ENCODE measurements at regions not wholly inside any gene's neighbourhood (a gene's known extent, or its start where the extent isn't known, plus 50 kb on each side); places are given as distances from the start of the nearest gene placed in this dataset.

DNA sequence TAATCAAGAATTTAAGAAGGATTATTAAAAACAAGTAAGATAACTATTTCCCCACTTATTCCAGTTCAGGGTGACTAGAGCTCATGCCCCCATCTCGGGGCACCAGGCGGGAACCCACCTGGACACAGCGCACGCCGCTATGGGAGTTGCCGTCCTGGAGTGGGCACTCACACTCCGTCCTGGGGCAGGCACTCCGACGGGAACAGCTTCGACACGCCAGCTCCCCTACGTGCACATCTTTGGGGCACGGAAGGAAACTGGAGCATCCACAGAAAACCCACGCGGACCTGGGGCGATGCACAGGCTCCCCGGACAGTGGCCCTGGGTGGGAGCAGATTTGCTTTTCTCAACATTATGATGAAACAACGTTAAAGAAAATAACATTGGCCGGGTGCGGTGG is 52.0 kb upstream of the GATA5 start:
- in situ Hi-C loops (cut with MboI; ENCODE audit: low sequenced_read_pairs), result no loop called here
- Histone ChIP-seq H3K4me3 (no peak overlapping the region), H3K36me3 (replicated peaks) (no peaks in the 10 kb centered on the region), H3K27me3 (ENCODE audit: low read depth) (no peaks in the 10 kb centered on the region; the same call in 1 of the 2 replicates), H3K9me3 (no peaks in the 10 kb centered on the region), H3K4me1 (no peaks in the 10 kb centered on the region)
- DNase-seq (ENCODE audit: low spot score in 2 of 2), result no peak

DNA sequence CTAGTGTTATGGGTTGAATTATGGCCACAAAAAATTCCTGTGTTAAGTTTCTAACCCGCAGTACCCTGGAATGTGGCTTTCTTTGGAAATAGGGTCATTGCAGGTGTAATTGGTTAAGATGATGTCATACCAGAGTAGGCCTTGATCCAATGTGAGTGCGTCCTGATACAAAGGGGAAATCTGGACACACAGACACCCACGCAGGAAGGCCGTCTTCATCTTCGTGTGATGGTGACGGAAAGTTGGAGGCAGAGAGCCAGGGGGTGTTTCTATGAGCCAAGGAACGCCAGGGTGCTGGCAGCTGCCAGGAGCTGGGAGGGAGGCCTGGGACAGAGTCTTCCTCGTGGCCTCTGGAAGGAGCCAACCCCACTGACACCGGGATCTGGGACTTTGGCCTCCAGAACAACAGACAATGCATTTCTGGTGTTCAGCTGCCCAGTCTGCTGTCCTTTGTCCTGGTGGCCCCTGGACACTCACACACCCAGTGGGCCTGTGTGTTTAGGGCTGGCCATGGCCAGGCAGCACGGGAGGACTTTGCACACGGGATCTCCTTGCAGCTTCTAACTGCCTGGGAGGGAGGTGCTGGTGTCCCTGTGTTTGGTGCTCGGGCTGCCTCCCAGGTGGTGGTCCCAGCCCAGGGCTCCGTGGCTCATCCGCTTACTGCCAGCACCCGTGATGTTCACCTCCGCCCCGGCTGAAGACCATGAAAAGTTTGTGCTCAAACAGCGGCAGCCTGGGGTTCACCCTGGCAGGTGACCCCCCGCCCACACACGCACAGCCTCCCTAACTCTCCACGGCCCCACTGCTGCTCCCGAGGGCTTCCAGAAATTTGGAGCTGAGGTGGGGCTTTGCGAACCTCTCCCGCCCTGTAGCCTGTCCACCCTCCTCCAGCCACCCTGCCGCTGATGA is 53.4 kb upstream of the GATA5 start:
- no peak overlapping the region for H3K4me3 ChIP-seq
- H3K36me3 ChIP-seq (replicated peaks), result no peaks in the 10 kb centered on the region
- no peak for DNase-seq (ENCODE audit: low spot score in 2 of 2)
- in situ Hi-C loops (cut with MboI; ENCODE audit: low sequenced_read_pairs), result no loop called here
- H3K27me3 ChIP-seq (ENCODE audit: low read depth), result no peaks in the 10 kb centered on the region; the same call in 1 of the 2 replicates
- no peaks in the 10 kb centered on the region for H3K9me3 ChIP-seq
- no peaks in the 10 kb centered on the region for H3K4me1 ChIP-seq

DNA sequence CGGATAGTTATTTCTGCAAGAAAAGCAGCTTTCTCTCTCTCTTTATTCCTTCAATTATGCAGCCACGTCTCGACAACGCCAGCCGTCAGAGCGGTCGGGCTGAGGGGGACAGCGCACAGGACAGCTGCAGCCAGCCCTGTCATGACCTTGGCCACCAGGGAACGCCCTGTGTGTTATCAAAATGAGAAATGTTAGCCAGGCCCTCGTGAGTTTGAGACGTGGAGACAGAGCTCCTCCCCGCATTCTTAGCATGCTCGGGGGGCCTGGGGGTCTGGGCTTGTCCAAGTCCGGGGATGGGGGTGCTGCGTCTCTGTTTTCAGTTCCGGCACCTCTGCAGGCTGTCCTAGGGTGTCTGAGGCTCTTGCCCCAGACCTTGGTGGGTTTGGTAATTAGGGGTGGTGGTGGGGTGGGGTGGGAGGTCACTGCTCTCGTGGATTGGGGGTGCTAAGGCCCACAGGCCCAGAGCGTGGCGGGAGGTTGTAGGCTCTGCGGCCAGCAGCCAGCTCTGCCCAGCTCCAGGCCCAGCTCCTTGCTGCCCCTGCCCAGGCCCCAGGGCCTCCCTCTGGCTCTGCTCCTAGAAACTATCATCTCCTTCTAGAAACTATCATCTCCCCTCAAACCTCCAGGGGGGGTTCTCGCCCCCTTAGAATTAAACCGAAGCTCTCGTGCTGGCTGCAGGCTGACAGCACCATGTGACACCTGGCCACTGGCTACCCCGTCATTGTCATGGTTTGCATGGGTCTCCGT is 54.3 kb upstream of the GATA5 start:
- Histone ChIP-seq H3K36me3 (replicated peaks) (no peaks in the 10 kb centered on the region), H3K4me1 (no peaks in the 10 kb centered on the region), H3K9me3 (no peaks in the 10 kb centered on the region), H3K27me3 (ENCODE audit: low read depth) (no peaks in the 10 kb centered on the region), H3K4me3 (no peak overlapping the region)
- in situ Hi-C loops (cut with MboI; ENCODE audit: low sequenced_read_pairs), result no loop called here
- no peak for DNase-seq (ENCODE audit: low spot score in 2 of 2)

DNA sequence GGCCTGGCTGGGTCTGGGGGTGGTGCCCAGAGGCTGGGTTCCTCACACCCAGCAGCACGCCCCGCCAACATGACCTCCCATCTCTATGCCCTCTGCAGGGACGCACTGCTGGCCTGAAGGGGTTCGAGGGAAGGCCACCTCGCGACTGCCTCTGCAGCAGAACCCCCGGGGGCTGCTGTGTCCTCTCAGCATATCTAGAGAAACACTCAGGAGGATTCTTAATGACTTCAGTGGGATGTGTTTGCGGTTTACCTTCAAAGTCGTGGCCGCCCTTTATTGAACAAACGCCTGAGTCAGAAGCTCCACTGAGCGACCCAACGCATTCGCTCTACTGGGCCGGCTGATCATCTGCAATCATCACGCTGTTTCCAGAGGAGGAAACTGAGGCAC is 54.8 kb upstream of the GATA5 start:
- Histone ChIP-seq H3K27me3 (ENCODE audit: low read depth) (no peaks in the 10 kb centered on the region), H3K9me3 (no peaks in the 10 kb centered on the region), H3K4me1 (no peaks in the 10 kb centered on the region), H3K4me3 (no peak overlapping the region), H3K36me3 (replicated peaks) (no peaks in the 10 kb centered on the region)
- DNase-seq (ENCODE audit: low spot score in 2 of 2), result no peak
- in situ Hi-C loops (cut with MboI; ENCODE audit: low sequenced_read_pairs), result no loop called here

DNA sequence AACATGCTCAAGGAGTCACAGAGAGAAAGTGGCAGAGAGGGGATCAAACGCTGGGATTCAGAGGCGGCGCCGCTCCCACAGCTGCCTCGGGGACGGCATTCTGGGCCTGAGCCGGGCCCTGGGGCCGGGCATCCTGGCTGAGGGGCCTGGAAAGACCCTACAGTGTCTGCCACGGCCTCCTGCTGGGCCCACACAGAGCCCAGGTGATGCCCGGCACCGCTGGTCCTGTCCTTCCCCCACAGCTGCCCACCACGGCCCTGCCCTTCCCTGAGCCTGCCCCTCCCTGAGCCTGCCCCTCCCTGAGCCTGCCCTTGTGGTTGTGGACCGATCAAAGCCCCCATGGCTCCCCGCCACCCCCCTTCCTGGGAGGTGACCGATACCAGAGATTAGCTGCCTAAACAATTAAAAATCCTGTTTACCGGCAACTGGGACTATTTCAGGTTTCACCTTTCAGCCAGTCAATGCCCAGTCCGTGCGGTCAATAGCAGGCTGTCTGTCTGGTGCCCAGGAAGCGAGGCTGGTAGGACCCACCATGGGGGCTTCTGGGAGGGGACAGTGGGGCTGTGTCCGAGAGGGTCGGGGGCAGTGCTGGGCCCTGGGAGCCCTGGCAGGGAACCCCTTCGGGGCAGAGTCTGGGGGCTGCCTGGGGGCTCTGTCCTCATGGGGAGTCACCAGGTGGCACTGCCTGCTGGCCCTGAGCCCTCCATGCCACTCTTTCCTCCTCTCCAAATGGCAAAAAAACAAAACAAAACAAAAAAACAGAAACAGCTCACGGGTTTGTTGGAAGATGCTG is 55.4 kb upstream of the GATA5 start:
- Histone ChIP-seq H3K27me3 (ENCODE audit: low read depth) (no peaks in the 10 kb centered on the region), H3K4me1 (no peaks in the 10 kb centered on the region), H3K4me3 (no peak overlapping the region), H3K36me3 (replicated peaks) (no peaks in the 10 kb centered on the region), H3K9me3 (no peaks in the 10 kb centered on the region)
- no peak for DNase-seq (ENCODE audit: low spot score in 2 of 2)
- in situ Hi-C loops (cut with MboI; ENCODE audit: low sequenced_read_pairs), result no loop called here

DNA sequence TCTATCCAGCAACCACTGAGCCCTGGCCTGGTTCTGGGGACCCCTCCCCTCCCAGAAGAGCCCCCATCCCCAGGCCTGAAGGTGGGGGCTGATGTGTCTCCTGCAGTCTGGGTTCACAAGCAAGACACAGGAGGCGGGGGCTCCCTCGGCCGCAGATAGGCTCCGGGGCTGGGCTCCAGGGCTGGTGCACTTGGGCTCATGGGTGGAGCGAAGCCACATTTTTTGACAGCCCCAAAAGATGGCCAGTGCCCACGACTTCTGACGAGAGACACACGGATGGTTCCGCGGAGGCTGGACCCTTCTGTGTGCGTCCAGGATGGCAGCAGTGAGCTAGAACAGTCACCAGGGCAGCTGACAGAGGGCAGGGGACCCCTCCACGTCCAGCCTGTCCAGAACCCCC is 57.1 kb upstream of the GATA5 start:
- in situ Hi-C loops (cut with MboI; ENCODE audit: low sequenced_read_pairs), result no loop called here
- Histone ChIP-seq H3K4me3 (no peak overlapping the region), H3K27me3 (ENCODE audit: low read depth) (no peaks in the 10 kb centered on the region), H3K9me3 (no peaks in the 10 kb centered on the region), H3K4me1 (no peaks in the 10 kb centered on the region), H3K36me3 (replicated peaks) (no peaks in the 10 kb centered on the region)
- DNase-seq (ENCODE audit: low spot score in 2 of 2), result no peak

DNA sequence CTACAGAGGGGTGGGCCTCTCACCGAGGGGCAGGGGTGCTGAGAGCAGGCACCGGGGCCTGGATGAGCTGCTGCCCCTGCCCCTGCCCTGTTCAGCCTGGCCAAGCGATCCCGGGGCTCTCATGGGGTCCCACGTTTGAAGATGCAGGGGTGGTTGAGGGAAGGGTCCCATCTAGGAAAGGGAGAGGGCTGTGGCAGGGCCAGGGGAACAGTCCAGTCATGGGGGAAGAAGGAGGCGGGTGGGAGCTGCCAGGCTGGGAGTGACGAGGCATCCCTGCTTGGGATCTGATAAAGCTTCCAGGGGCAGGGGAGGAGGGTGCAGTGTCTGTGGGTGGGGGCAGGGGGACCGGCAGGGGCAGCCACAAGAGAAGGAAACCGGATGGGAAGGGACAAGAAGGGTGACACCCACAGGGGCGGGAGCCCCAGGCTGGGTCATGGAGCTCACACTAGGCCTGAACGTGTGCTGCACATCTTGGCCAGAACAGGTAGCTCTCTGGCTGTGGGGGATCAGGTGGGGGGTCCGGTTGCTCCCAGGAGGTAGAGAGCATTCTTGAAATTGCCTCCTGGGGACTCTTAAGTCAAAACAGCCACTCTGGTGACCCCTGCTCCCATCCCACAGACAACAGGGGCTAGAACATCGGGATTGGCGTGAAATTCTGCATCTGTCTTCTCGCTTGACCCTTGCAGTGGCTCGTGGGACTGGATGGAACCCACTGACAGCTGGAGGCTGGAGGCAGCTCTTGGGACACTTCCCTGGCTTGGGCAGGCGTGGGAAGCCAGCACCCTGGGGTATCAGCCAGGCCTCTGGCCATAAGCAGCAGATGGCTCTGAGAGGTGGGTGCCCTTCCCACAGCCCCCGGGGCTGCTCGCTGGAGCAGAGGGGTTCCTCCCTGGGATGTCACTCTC is 58.0 kb upstream of the GATA5 start:
- Histone ChIP-seq H3K9me3 (no peaks in the 10 kb centered on the region), H3K4me3 (no peak overlapping the region), H3K4me1 (no peaks in the 10 kb centered on the region), H3K27me3 (ENCODE audit: low read depth) (no peaks in the 10 kb centered on the region), H3K36me3 (replicated peaks) (no peaks in the 10 kb centered on the region)
- in situ Hi-C loops (cut with MboI; ENCODE audit: low sequenced_read_pairs), result no loop called here
- no peak for DNase-seq (ENCODE audit: low spot score in 2 of 2)

DNA sequence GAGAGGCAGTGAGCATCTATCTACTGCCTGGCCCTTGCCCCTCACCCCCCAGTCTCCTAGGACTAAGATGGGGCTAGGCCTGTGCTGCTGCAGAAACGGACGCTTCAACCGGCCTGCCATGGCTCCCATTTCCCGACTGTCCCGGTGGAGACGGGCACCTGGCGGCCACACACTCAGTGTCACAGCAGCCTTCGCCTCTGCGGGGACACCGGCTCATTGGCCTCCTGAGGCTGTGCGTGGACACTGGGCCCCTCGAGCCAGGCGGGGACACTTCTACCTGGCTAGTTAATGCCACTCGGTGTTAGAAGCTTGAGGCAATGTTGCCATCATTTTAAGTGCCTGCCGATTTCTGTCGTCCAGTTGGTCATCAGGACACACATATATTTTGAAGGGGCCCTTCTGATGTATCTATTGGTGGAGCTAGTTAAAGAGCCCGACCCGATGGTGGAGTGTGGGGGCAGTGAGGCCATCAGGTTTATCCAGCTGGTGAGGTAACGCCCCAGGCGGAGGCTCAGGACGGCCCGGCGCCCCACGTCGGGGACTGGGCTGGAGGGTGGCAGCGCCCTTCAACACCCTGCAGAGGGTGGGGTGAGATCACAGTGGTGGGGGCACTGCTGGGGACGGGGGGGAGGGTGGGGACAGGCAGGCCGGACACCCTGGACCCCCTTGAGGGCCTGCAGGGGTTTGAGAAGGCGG is 58.9 kb upstream of the GATA5 start:
- Histone ChIP-seq H3K36me3 (replicated peaks) (no peaks in the 10 kb centered on the region), H3K27me3 (ENCODE audit: low read depth) (no peaks in the 10 kb centered on the region), H3K4me3 (no peak overlapping the region), H3K4me1 (no peaks in the 10 kb centered on the region), H3K9me3 (no peaks in the 10 kb centered on the region)
- in situ Hi-C loops (cut with MboI; ENCODE audit: low sequenced_read_pairs), result no loop called here
- no peak for DNase-seq (ENCODE audit: low spot score in 2 of 2)

DNA sequence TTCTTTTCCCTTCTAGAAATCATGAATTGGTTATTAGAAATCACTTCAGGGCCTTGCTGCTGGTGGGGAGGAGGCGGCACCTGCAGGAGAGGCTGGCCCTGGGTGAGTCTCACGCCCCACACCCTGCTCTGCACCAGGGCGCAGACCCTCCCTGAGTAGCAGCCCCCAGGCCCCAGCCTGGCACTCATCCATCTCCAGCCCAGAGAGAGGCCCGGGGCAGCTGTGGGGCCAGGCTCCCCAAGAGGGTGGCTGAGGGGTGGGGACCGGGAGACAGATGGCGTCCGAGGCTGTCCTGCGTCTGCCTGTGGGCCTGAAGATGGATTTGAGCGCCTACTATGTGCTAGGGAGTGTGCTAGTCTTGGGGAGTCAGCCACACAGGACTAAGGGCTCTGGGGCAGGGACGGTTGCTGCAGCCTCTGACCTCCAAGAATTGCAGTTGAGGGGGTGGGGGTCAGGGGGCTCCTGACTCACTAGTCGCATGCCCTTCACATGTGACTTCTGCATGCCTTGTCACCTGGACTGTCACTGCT is 59.6 kb upstream of the GATA5 start:
- DNase-seq (ENCODE audit: low spot score in 2 of 2), result no peak
- H3K9me3 ChIP-seq, result no peaks in the 10 kb centered on the region
- H3K36me3 ChIP-seq (replicated peaks), result no peaks in the 10 kb centered on the region
- H3K4me3 ChIP-seq, result no peak overlapping the region
- H3K27me3 ChIP-seq (ENCODE audit: low read depth), result no peaks in the 10 kb centered on the region; the same call in 1 of the 2 replicates
- H3K4me1 ChIP-seq, result no peaks in the 10 kb centered on the region
- in situ Hi-C loops (cut with MboI; ENCODE audit: low sequenced_read_pairs), result no loop called here

DNA sequence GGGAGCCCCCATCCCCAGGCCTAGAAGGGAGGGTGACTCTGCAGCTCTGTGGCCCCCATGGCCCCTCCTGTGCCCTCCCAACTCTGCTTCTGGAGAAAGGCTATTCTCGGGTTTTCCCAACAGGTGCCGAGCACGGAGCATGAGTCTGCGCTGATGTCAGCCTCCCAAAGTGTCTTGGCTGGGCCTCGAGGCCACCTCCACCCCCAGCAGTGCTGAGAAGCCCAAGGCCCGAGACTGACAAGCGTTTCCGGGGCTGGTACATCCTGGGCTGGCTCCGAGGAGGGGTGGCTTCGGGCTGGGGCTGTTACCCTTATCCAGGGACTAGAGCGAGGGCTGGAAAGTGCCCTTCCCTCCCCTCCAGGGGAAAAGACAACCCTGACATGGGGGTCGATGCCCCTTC is 60.2 kb upstream of the GATA5 start:
- DNase-seq (ENCODE audit: low spot score in 2 of 2), result no peak
- no peaks in the 10 kb centered on the region; the same call in 1 of the 2 replicates for H3K27me3 ChIP-seq (ENCODE audit: low read depth)
- H3K9me3 ChIP-seq, result no peaks in the 10 kb centered on the region
- in situ Hi-C loops (cut with MboI; ENCODE audit: low sequenced_read_pairs), result no loop called here
- H3K4me1 ChIP-seq, result no peaks in the 10 kb centered on the region
- no peaks in the 10 kb centered on the region for H3K36me3 ChIP-seq (replicated peaks)
- H3K4me3 ChIP-seq, result no peak overlapping the region

DNA sequence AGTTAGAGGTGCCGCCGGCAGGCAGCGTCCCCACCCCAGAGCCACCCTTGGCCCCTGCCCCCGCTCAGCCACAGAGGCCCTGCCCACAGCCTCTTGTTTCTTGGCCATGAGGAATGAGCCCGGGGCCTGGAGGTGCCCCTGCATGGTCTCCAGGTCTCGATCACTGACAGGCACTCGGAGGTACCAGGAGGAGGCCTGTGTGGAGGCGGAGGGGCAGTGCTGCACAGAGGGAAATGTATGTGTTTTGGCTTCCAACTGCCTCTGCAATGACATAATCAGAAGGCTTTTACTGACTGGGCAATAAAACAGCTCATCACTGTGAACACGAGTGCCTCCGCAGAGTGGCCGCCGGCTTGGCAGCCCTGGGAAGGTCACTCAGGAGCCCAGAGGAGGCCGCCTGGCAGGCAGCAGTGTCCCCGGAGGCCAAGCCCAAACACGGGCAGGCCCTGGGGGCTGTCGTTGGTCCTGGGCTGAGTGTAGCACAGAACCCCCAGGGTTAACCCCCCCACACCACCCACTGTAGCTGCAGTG is 61.1 kb upstream of the GATA5 start:
- Histone ChIP-seq H3K36me3 (replicated peaks) (no peaks in the 10 kb centered on the region), H3K9me3 (no peaks in the 10 kb centered on the region), H3K27me3 (ENCODE audit: low read depth) (no peaks in the 10 kb centered on the region; the same call in 1 of the 2 replicates), H3K4me3 (no peak overlapping the region), H3K4me1 (no peaks in the 10 kb centered on the region)
- in situ Hi-C loops (cut with MboI; ENCODE audit: low sequenced_read_pairs), result no loop called here
- no peak for DNase-seq (ENCODE audit: low spot score in 2 of 2)

DNA sequence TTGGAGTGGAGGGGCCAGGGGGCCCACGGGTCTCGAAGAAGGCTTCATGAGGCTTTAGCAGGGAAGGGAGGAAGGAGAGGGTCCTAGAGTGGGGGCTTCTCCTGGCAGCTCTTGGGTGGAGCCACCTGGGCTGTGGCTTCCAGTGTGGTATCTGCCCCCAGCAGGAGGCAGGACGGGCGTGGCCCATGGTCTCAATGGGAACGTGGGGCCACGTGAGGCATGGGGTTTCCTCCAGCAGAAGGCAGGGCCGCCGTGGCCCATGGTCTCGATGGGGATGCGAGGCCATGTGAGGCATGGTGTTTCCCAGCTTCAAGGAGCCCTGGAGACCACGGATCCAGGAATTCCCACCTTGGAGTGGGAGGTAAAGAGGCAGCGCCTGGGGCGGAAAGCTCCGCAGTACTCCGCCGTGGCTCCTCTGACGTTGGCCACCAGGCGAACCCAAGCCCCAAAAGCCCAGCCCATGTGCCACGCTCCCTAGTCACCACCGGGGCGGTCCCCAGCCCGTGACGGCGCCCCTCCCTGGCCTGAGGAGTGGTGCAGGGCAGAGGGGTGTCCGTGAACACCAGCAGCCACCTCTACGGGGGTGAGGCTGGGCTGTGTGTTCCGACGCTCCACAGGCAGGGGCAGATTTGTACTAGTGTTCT is 62.0 kb upstream of the GATA5 start:
- in situ Hi-C loops (cut with MboI; ENCODE audit: low sequenced_read_pairs), result no loop called here
- Histone ChIP-seq H3K27me3 (ENCODE audit: low read depth) (no peaks in the 10 kb centered on the region; the same call in 1 of the 2 replicates), H3K9me3 (no peaks in the 10 kb centered on the region), H3K4me1 (no peaks in the 10 kb centered on the region), H3K4me3 (no peak overlapping the region), H3K36me3 (replicated peaks) (no peaks in the 10 kb centered on the region)
- DNase-seq (ENCODE audit: low spot score in 2 of 2), result no peak
